H9 (cell line): ENCODE measurements at regions not wholly inside any gene's neighbourhood (a gene's known extent, or its start where the extent isn't known, plus 50 kb on each side); places are given as distances from the start of the nearest gene placed in this dataset.

Experiments
- DNase-seq: peaks from one replicate; pipeline ENCODE4 v3.0.0-alpha.2; 2017
- H2AFZ ChIP-seq: one replicate; pipeline ENCODE4 v1.6.1; 2013; ENCODE audit warnings: mild to moderate bottlenecking, low read length, control low read depth, moderate library complexity
- H2AK5ac ChIP-seq: 2 replicates; pipeline ENCODE4 v1.6.1; 2013; ENCODE audit warnings: low read length, control low read depth, mixed read lengths; ENCODE audit not compliant: insufficient read length
- H2BK120ac ChIP-seq: one replicate; pipeline ENCODE4 v1.6.1; 2013; ENCODE audit warnings: low read depth, mild to moderate bottlenecking, low read length, control low read depth, inconsistent platforms; ENCODE audit not compliant: poor library complexity, severe bottlenecking
- H2BK12ac ChIP-seq: 2 replicates; pipeline ENCODE4 v1.6.1; 2013; ENCODE audit warnings: low read length, control low read depth, mixed read lengths, low read depth; ENCODE audit not compliant: insufficient read length
- H2BK15ac ChIP-seq: 2 replicates; pipeline ENCODE4 v1.6.1; 2013; ENCODE audit warnings: low read depth, low read length, control low read depth
- H2BK20ac ChIP-seq: one replicate; pipeline ENCODE4 v1.6.1; 2013; ENCODE audit warnings: low read depth, mild to moderate bottlenecking, low read length, control low read depth, inconsistent platforms; ENCODE audit not compliant: poor library complexity, severe bottlenecking
- H2BK5ac ChIP-seq: 2 replicates; pipeline ENCODE4 v1.6.1; 2013; ENCODE audit warnings: low read length, control low read depth, mixed read lengths; ENCODE audit not compliant: insufficient read length
- H3K14ac ChIP-seq: 2 replicates; pipeline ENCODE4 v1.6.1; 2013; ENCODE audit warnings: low read length, control low read depth; ENCODE audit not compliant: insufficient read depth
- H3K18ac ChIP-seq: 2 replicates; pipeline ENCODE4 v1.6.1; 2013; ENCODE audit warnings: low read depth, mild to moderate bottlenecking, mixed read lengths, low read length, control low read depth; ENCODE audit not compliant: insufficient read length
- H3K23ac ChIP-seq: 2 replicates; pipeline ENCODE4 v1.6.1; 2013; ENCODE audit warnings: low read length, control low read depth, mixed read lengths, low read depth; ENCODE audit not compliant: insufficient read length
- H3K23me2 ChIP-seq: 2 replicates; pipeline ENCODE4 v1.6.1; 2013; ENCODE audit warnings: low read depth, mild to moderate bottlenecking, mixed read lengths, low read length, control low read depth; ENCODE audit not compliant: insufficient read length, poor library complexity, severe bottlenecking
- H3K27ac ChIP-seq: 2 replicates; pipeline ENCODE4 v1.5.1; 2013; ENCODE audit warnings: low read length, control low read depth, mixed read lengths, low read depth; ENCODE audit not compliant: insufficient read length
- H3K27me3 ChIP-seq: 2 replicates; pipeline ENCODE4 v1.6.1; 2013; ENCODE audit warnings: low read length, control low read depth, inconsistent platforms; ENCODE audit not compliant: insufficient read depth
- H3K4ac ChIP-seq: 2 replicates; pipeline ENCODE4 v1.6.1; 2013; ENCODE audit warnings: low read depth, mild to moderate bottlenecking, control low read depth, inconsistent platforms, low read length, moderate library complexity
- H3K4me1 ChIP-seq: 2 replicates; pipeline ENCODE4 v1.6.1; 2013; ENCODE audit warnings: low read length, control low read depth, inconsistent platforms; ENCODE audit not compliant: insufficient read depth
- H3K4me2 ChIP-seq: 2 replicates; pipeline ENCODE4 v1.6.1; 2013; ENCODE audit warnings: low read length, control low read depth, mixed read lengths; ENCODE audit not compliant: insufficient read length, insufficient read depth
- H3K56ac ChIP-seq: 2 replicates; pipeline ENCODE4 v1.6.1; 2013; ENCODE audit warnings: low read depth, mild to moderate bottlenecking, mixed read lengths, low read length, control low read depth; ENCODE audit not compliant: insufficient read length
- H3K79me1 ChIP-seq: 2 replicates; pipeline ENCODE4 v1.6.1; 2013; ENCODE audit warnings: low read depth, mild to moderate bottlenecking, moderate library complexity, low read length, control low read depth, inconsistent platforms; ENCODE audit not compliant: insufficient read depth, poor library complexity, severe bottlenecking
- H3K79me2 ChIP-seq: 2 replicates; pipeline ENCODE4 v1.6.1; 2013; ENCODE audit warnings: low read length, control low read depth, inconsistent platforms; ENCODE audit not compliant: insufficient read depth
- H3K9ac ChIP-seq: 2 replicates; pipeline ENCODE4 v1.6.1; 2013; ENCODE audit warnings: low read length, control low read depth, mixed read lengths; ENCODE audit not compliant: insufficient read length; ENCODE audit errors: extremely low read depth
- H3K9me3 ChIP-seq: one replicate; pipeline ENCODE4 v1.6.1; 2013; ENCODE audit warnings: low read depth, low read length, inconsistent platforms; ENCODE audit not compliant: control insufficient read depth
- H3T11ph ChIP-seq: one replicate; pipeline ENCODE4 v1.6.1; 2013; ENCODE audit warnings: mild to moderate bottlenecking, low read length, control low read depth, inconsistent platforms
- H4K20me1 ChIP-seq: one replicate; pipeline ENCODE4 v1.6.1; 2013; ENCODE audit not compliant: control insufficient read depth, insufficient read length, insufficient read depth
- H4K5ac ChIP-seq: 2 replicates; pipeline ENCODE4 v1.6.1; 2013; ENCODE audit warnings: low read depth, mild to moderate bottlenecking, mixed read lengths, low read length, control low read depth; ENCODE audit not compliant: insufficient read length
- H4K8ac ChIP-seq: replicated peaks from 2 replicates; pipeline ENCODE4 v1.6.1; 2013; ENCODE audit warnings: low read length, control low read depth, mixed read lengths, low read depth; ENCODE audit not compliant: insufficient read length
- H4K91ac ChIP-seq: 2 replicates; pipeline ENCODE4 v1.6.1; 2013; ENCODE audit warnings: low read depth, mild to moderate bottlenecking, moderate library complexity, mixed read lengths, low read length, control low read depth; ENCODE audit not compliant: insufficient read length
- H3K27ac Mint-ChIP-seq, 3 experiments: 2 replicates in 2 of 3; 3 replicates in 1 of 3; pipeline ENCODE4 v1.8.0; 2020 to 2021; ENCODE audit warnings: mixed read lengths in 3 of 3, mild to moderate bottlenecking in 1 of 3, moderate library complexity in 1 of 3
- H3K27me3 Mint-ChIP-seq: 2 replicates; pipeline ENCODE4 v1.8.0; 2021; ENCODE audit warnings: low read depth, mild to moderate bottlenecking, moderate library complexity, mixed read lengths
- H3K36me3 Mint-ChIP-seq, 3 experiments: 2 replicates in 2 of 3; 3 replicates in 1 of 3; pipeline ENCODE4 v1.8.0; 2020 to 2021; ENCODE audit warnings: low read depth in 3 of 3, mixed read lengths in 3 of 3; ENCODE audit not compliant: insufficient read depth in 1 of 3
- H3K4me1 Mint-ChIP-seq, 2 experiments: 2 replicates each; pipeline ENCODE4 v1.8.0; 2020; ENCODE audit warnings: mixed read lengths in 2 of 2
- H3K4me3 Mint-ChIP-seq, 2 experiments: 2 replicates in 1 of 2; 3 replicates in 1 of 2; pipeline ENCODE4 v1.8.0; 2020 to 2021; ENCODE audit warnings: mild to moderate bottlenecking in 2 of 2, mixed read lengths in 2 of 2, moderate library complexity in 1 of 2
- H3K9me3 Mint-ChIP-seq, 2 experiments: 2 replicates in 1 of 2; 3 replicates in 1 of 2; pipeline ENCODE4 v1.8.0; 2020; ENCODE audit warnings: mild to moderate bottlenecking in 2 of 2, mixed read lengths in 2 of 2, moderate library complexity in 1 of 2
- CTCF ChIP-seq: fragments of 200-600 bp; sonication (generic); conservative IDR thresholded peaks from 3 replicates; pipeline ENCODE4 v1.8.0; 2021; ENCODE audit warnings: antibody characterized with exemption, mild to moderate bottlenecking
- WGBS: extraction: QIAGEN DNeasy Blood & Tissue Kit; methylation state at CpG from one replicate; pipeline ENCODE4 v1.1.7; 2013; ENCODE audit warnings: missing lambda C conversion rate, low lambda C conversion rate, mixed read lengths; ENCODE audit not compliant: insufficient read length; ENCODE audit errors: extremely low coverage; 5-methylcytosine and 5-hydroxymethylcytosine counted together

GRCh38 chr1:91080650-91081049, 58.8 kb upstream of the ZNF644 start:
- no peak overlapping the region for H3K27ac ChIP-seq
- H3K56ac ChIP-seq: no peak overlapping the region
- Mint-ChIP-seq H3K27ac (peak overlapping the region in 1 of 3 experiments; percentile 15; a peak in 1 of 7 replicates), H3K27me3 (no peaks in the 10 kb centered on the region; the same call in none of the 2 replicates), H3K36me3 (peaks cover 0 to 10% (median 0%) of the 10 kb centered on the region in 3 experiments; a peak in 2 of 7 replicates), H3K4me3 (no peak overlapping the region), H3K9me3 (peaks cover 9 to 14% of the 10 kb centered on the region in 2 experiments), H3K4me1 (peaks cover 13 to 16% of the 10 kb centered on the region in 2 experiments)
- H3K14ac ChIP-seq: no peak overlapping the region
- DNase-seq: no peak
- no peak overlapping the region for H2BK12ac ChIP-seq
- no peak overlapping the region for H2BK15ac ChIP-seq
- H3K9me3 ChIP-seq: no peaks in the 10 kb centered on the region
- no peak overlapping the region for H2BK5ac ChIP-seq
- H2BK120ac ChIP-seq: no peak overlapping the region
- no peaks in the 10 kb centered on the region for H3K23me2 ChIP-seq
- no peak overlapping the region for H3K4ac ChIP-seq
- no peak overlapping the region for H4K91ac ChIP-seq
- H4K20me1 ChIP-seq: no peaks in the 10 kb centered on the region
- no peaks in the 10 kb centered on the region for H3K79me2 ChIP-seq
- no peak overlapping the region for H2BK20ac ChIP-seq
- H3K23ac ChIP-seq: no peak overlapping the region
- H3K79me1 ChIP-seq: no peaks in the 10 kb centered on the region
- no CpG with 5 or more reads among the region's 3 CpGs for WGBS
- no peak for TF ChIP-seq CTCF
- no peak overlapping the region for H3T11ph ChIP-seq
- no peak overlapping the region for H4K8ac ChIP-seq
- peaks cover 5% of the 10 kb centered on the region; the same call in 1 of the 2 replicates for H3K4me1 ChIP-seq
- no peak overlapping the region for H3K4me2 ChIP-seq
- H4K5ac ChIP-seq: no peak overlapping the region
- H3K18ac ChIP-seq: no peak overlapping the region
- no peak overlapping the region for H2AK5ac ChIP-seq
- H3K9ac ChIP-seq: no peak overlapping the region
- no peak overlapping the region for H2AFZ ChIP-seq
- H3K27me3 ChIP-seq: no peaks in the 10 kb centered on the region
